H1 (cell line): ENCODE measurements at regions not wholly inside any gene's neighbourhood (a gene's known extent, or its start where the extent isn't known, plus 50 kb on each side); places are given as distances from the start of the nearest gene placed in this dataset.

Experiments
- CTCF ChIA-PET: fragments of 300-600 bp; sonication (Branson Sonifier 250); formaldehyde crosslinking; loops from one replicate; lab custom pipeline; 2021; ENCODE audit not compliant: partially characterized antibody; lab: Charles Lee
- POLR2A ChIA-PET: fragments of 300-600 bp; sonication (Branson Sonifier 250); formaldehyde crosslinking; loops from one replicate; lab custom pipeline; 2021; ENCODE audit warnings: inconsistent platforms; ENCODE audit not compliant: partially characterized antibody; lab: Charles Lee
- DNase-seq, 2 experiments: peaks; one replicate each; pipeline versions ENCODE4 v3.0.0 to v3.0.0-alpha.2; 2010 to 2022; ENCODE audit warnings: low spot score in 2 of 2, low read depth in 1 of 2, mixed read lengths in 1 of 2
- FAIRE-seq: peaks from 2 replicates; lab custom pipeline; 2011; peaks lifted over from hg19 to GRCh38; lab: Jason Lieb, UNC
- H2AFZ ChIP-seq: 2 replicates; pipeline ENCODE4 v1.8.1; 2012; ENCODE audit warnings: low read length, inconsistent platforms
- H2AK5ac ChIP-seq: 2 replicates; pipeline ENCODE4 v1.6.1; 2013; ENCODE audit warnings: low read depth, low read length
- H2BK120ac ChIP-seq: replicated peaks from 2 replicates; pipeline ENCODE3; 2013; ENCODE audit warnings: low read depth, low read length, inconsistent platforms
- H2BK12ac ChIP-seq: 2 replicates; pipeline ENCODE4 v1.6.1; 2013; ENCODE audit warnings: low read depth, low read length
- H2BK15ac ChIP-seq: 2 replicates; pipeline ENCODE4 v1.6.1; 2013; ENCODE audit warnings: low read length
- H2BK20ac ChIP-seq: 2 replicates; pipeline ENCODE4 v1.6.1; 2013; ENCODE audit warnings: low read length
- H2BK5ac ChIP-seq: 2 replicates; pipeline ENCODE4 v1.6.1; 2013; ENCODE audit warnings: low read depth, low read length
- H3K14ac ChIP-seq: 2 replicates; pipeline ENCODE4 v1.6.1; 2013; ENCODE audit warnings: inconsistent platforms; ENCODE audit not compliant: insufficient read length
- H3K18ac ChIP-seq: 2 replicates; pipeline ENCODE4 v1.6.1; 2013; ENCODE audit warnings: low read length; ENCODE audit errors: extremely low read depth
- H3K23ac ChIP-seq: 2 replicates; pipeline ENCODE4 v1.6.1; 2013; ENCODE audit warnings: inconsistent platforms; ENCODE audit not compliant: insufficient read length
- H3K23me2 ChIP-seq: 2 replicates; pipeline ENCODE4 v1.6.1; 2013; ENCODE audit warnings: low read depth, low read length
- H3K27ac ChIP-seq: 2 replicates; pipeline ENCODE4 v1.6.1; 2011; ENCODE audit warnings: low read depth, low read length, inconsistent platforms
- H3K27me3 ChIP-seq, 4 experiments: replicated peaks in 1 of 4; 1 replicate in 1 of 4; 2 replicates in 3 of 4; pipeline versions ENCODE4 v1.6.1 to v1.8.1; 2011 to 2013; ENCODE audit warnings: low read length in 3 of 4, mild to moderate bottlenecking in 3 of 4, inconsistent platforms in 2 of 4, mixed read lengths in 2 of 4, moderate library complexity in 1 of 4; ENCODE audit not compliant: control insufficient read depth in 3 of 4, insufficient read depth in 3 of 4; ENCODE audit errors: extremely low read depth in 1 of 4
- H3K36me3 ChIP-seq, 4 experiments: 2 replicates each; pipeline versions ENCODE4 v1.6.1 to v1.8.1; 2011 to 2013; ENCODE audit warnings: mild to moderate bottlenecking in 4 of 4, low read length in 3 of 4, moderate library complexity in 2 of 4, control low read depth in 1 of 4, inconsistent platforms in 1 of 4; ENCODE audit not compliant: insufficient read depth in 4 of 4, control insufficient read depth in 2 of 4
- H3K4ac ChIP-seq: replicated peaks from 2 replicates; pipeline ENCODE3; 2013; ENCODE audit warnings: low read length, low read depth, mixed read lengths, inconsistent platforms; ENCODE audit not compliant: insufficient read length
- H3K4me1 ChIP-seq, 4 experiments: replicated peaks in 1 of 4; 1 replicate in 1 of 4; 2 replicates in 3 of 4; pipeline versions ENCODE4 v1.6.1 to v1.8.1; 2011 to 2013; ENCODE audit warnings: low read length in 3 of 4, inconsistent platforms in 2 of 4, mixed read lengths in 1 of 4; ENCODE audit not compliant: insufficient read depth in 4 of 4, control insufficient read depth in 3 of 4
- H3K4me2 ChIP-seq, 2 experiments: 2 replicates each; pipeline versions ENCODE4 v1.6.1 to v1.8.1; 2011 to 2013; ENCODE audit warnings: low read depth in 2 of 2, low read length in 2 of 2, control low read depth in 1 of 2, inconsistent platforms in 1 of 2, mild to moderate bottlenecking in 1 of 2; ENCODE audit not compliant: insufficient read depth in 1 of 2
- H3K4me3 ChIP-seq, 4 experiments: fragments of 200-600, 300-600 bp in 1 of 4; sonication (generic), shearing (Covaris generic), sonication (Bioruptor Twin) in 1 of 4; 2 replicates each; pipeline versions ENCODE4 v1.5.1 to v1.8.1; 2011 to 2016; ENCODE audit warnings: low read length in 4 of 4, low read depth in 3 of 4, control low read depth in 2 of 4, inconsistent platforms in 2 of 4, mild to moderate bottlenecking in 2 of 4, mixed read lengths in 1 of 4, moderate library complexity in 1 of 4; ENCODE audit not compliant: insufficient read depth in 2 of 4; ENCODE audit errors: extremely low read depth in 1 of 4
- H3K56ac ChIP-seq: replicated peaks from 2 replicates; pipeline ENCODE3; 2013; ENCODE audit warnings: low read depth, mild to moderate bottlenecking, mixed read lengths, low read length, inconsistent platforms; ENCODE audit not compliant: insufficient read length
- H3K79me1 ChIP-seq: 2 replicates; pipeline ENCODE4 v1.6.1; 2013; ENCODE audit warnings: low read depth, low read length, control low read depth
- H3K79me2 ChIP-seq, 2 experiments: 2 replicates each; pipeline versions ENCODE4 v1.6.1 to v1.8.1; 2012 to 2013; ENCODE audit warnings: low read length in 2 of 2, mild to moderate bottlenecking in 2 of 2, inconsistent platforms in 1 of 2; ENCODE audit not compliant: insufficient read depth in 2 of 2, control insufficient read depth in 1 of 2
- H3K9ac ChIP-seq, 4 experiments: replicated peaks in 1 of 4; 1 replicate in 1 of 4; 2 replicates in 3 of 4; pipeline versions ENCODE4 v1.6.1 to v1.8.1; 2011 to 2013; ENCODE audit warnings: low read depth in 3 of 4, low read length in 3 of 4, control low read depth in 2 of 4, mild to moderate bottlenecking in 2 of 4, moderate library complexity in 2 of 4, inconsistent platforms in 1 of 4; ENCODE audit errors: extremely low read depth in 1 of 4
- H3K9me3 ChIP-seq, 2 experiments: 2 replicates each; pipeline versions ENCODE4 v1.6.1 to v1.8.1; 2012 to 2013; ENCODE audit warnings: mild to moderate bottlenecking in 2 of 2, moderate library complexity in 2 of 2, control low read depth in 1 of 2, inconsistent platforms in 1 of 2, low read depth in 1 of 2, low read length in 1 of 2, mixed read lengths in 1 of 2; ENCODE audit not compliant: insufficient read depth in 2 of 2
- H4K20me1 ChIP-seq, 2 experiments: replicated peaks in 1 of 2; 2 replicates each; pipeline versions ENCODE3 to v1.8.1; 2011 to 2013; ENCODE audit warnings: inconsistent platforms in 2 of 2, low read length in 2 of 2, mild to moderate bottlenecking in 1 of 2; ENCODE audit not compliant: insufficient read depth in 2 of 2, control insufficient read depth in 1 of 2
- H4K5ac ChIP-seq: 2 replicates; pipeline ENCODE4 v1.6.1; 2013; ENCODE audit warnings: low read length, low read depth, mixed read lengths, inconsistent platforms; ENCODE audit not compliant: insufficient read length
- H4K8ac ChIP-seq: 2 replicates; pipeline ENCODE4 v1.8.0; 2013; ENCODE audit warnings: mild to moderate bottlenecking, moderate library complexity, low read length, inconsistent platforms; ENCODE audit not compliant: insufficient read depth; ENCODE audit errors: extremely low read depth
- H4K91ac ChIP-seq: replicated peaks from 2 replicates; pipeline ENCODE3; 2013; ENCODE audit warnings: low read length, mixed read lengths, inconsistent platforms; ENCODE audit not compliant: insufficient read length
- EP300 ChIP-seq, 2 experiments: IDR thresholded peaks; 1 replicate in 1 of 2; 2 replicates in 1 of 2; pipeline ENCODE4 v1.6.1; 2011 to 2012; ENCODE audit warnings: low read depth in 2 of 2, low read length in 2 of 2, mild to moderate bottlenecking in 2 of 2, borderline replicate concordance in 1 of 2, inconsistent platforms in 1 of 2, moderate library complexity in 1 of 2
- TEAD4 ChIP-seq: IDR thresholded peaks from 2 replicates; pipeline ENCODE4 v1.6.1; 2012; ENCODE audit warnings: low read depth, low read length, inconsistent platforms, mixed read lengths

GRCh38 chr18:11316546-11316945, 167.2 kb upstream of the PIEZO2 start:
- no peak overlapping the region for H4K8ac ChIP-seq
- H3K9me3 ChIP-seq = no peaks in the 10 kb centered on the region
- no peak overlapping the region for H3K4me3 ChIP-seq
- H3K27me3 ChIP-seq = no peaks in the 10 kb centered on the region
- no peaks in the 10 kb centered on the region for H3K23me2 ChIP-seq
- H4K91ac ChIP-seq = no peak overlapping the region
- H3K4me2 ChIP-seq = no peak overlapping the region
- POLR2A ChIA-PET = no interaction called here
- H2BK5ac ChIP-seq = no peak overlapping the region
- no peak for FAIRE-seq
- no peak overlapping the region for H3K14ac ChIP-seq
- H2BK20ac ChIP-seq = no peak overlapping the region
- no peak overlapping the region for H2BK120ac ChIP-seq
- H3K4ac ChIP-seq = no peak overlapping the region
- H3K9ac ChIP-seq = no peak overlapping the region
- H2BK12ac ChIP-seq = no peak overlapping the region
- H2AFZ ChIP-seq = no peak overlapping the region
- no peak overlapping the region for H3K27ac ChIP-seq
- no peak overlapping the region for H3K23ac ChIP-seq
- H3K18ac ChIP-seq = no peak overlapping the region
- H2AK5ac ChIP-seq = no peak overlapping the region
- no peaks in the 10 kb centered on the region for H3K4me1 ChIP-seq
- no peaks in the 10 kb centered on the region for H3K36me3 ChIP-seq
- no peak overlapping the region for H2BK15ac ChIP-seq
- no peak for DNase-seq
- CTCF ChIA-PET = no interaction called here
- no peaks in the 10 kb centered on the region for H4K20me1 ChIP-seq
- no peak overlapping the region for H4K5ac ChIP-seq
- H3K79me2 ChIP-seq = no peaks in the 10 kb centered on the region
- no peak overlapping the region for H3K56ac ChIP-seq
- H3K79me1 ChIP-seq = no peaks in the 10 kb centered on the region
- no peak for TF ChIP-seq EP300 (IDR thresholded peaks at IDR 0.05; ENCODE audit: borderline replicate concordance in 1 of 2, low read depth in 2 of 2, low read length in 2 of 2)
- TF ChIP-seq TEAD4 = no peak
